ENCODE measurements at regions not wholly inside any gene's neighbourhood (a gene's known extent, or its start where the extent isn't known, plus 50 kb on each side); places are given as distances from the start of the nearest gene placed in this dataset.

GRCh38 chr13:107018285-107018684, 450.3 kb upstream of the ARGLU1 start:
- H3K27me3 Mint-ChIP-seq (ENCODE audit: low read depth) = no peaks in the 10 kb centered on the region
- no peaks in the 10 kb centered on the region for H3K9me3 Mint-ChIP-seq (ENCODE audit: low read depth)
- TF ChIP-seq CTCF (IDR thresholded peaks at IDR 0.05) = no peak
- no peak overlapping the region for H3K27ac Mint-ChIP-seq (ENCODE audit: unreplicated experiment)
- no peaks in the 10 kb centered on the region for H3K4me1 Mint-ChIP-seq (ENCODE audit: low read depth)
- H3K36me3 Mint-ChIP-seq (ENCODE audit: low read depth) = no peaks in the 10 kb centered on the region
- DNase-seq (ENCODE audit: low spot score) = no peak
- H3K4me3 Mint-ChIP-seq (ENCODE audit: unreplicated experiment) = no peak overlapping the region

GRCh38 chr13:107006661-107007060, 438.7 kb upstream of the ARGLU1 start:
- no peak for TF ChIP-seq CTCF (IDR thresholded peaks at IDR 0.05)
- Mint-ChIP-seq H3K9me3 (ENCODE audit: low read depth) (no peaks in the 10 kb centered on the region), H3K4me1 (ENCODE audit: low read depth) (no peaks in the 10 kb centered on the region), H3K4me3 (ENCODE audit: unreplicated experiment) (no peak overlapping the region), H3K27me3 (ENCODE audit: low read depth) (peaks cover 14% of the 10 kb centered on the region), H3K27ac (ENCODE audit: unreplicated experiment) (no peak overlapping the region), H3K36me3 (ENCODE audit: low read depth) (no peaks in the 10 kb centered on the region)
- DNase-seq (ENCODE audit: low spot score) = no peak

GRCh38 chr13:107005577-107005976, 437.6 kb upstream of the ARGLU1 start:
- no peak overlapping the region for H3K4me3 Mint-ChIP-seq (ENCODE audit: unreplicated experiment)
- peaks cover 14% of the 10 kb centered on the region for H3K27me3 Mint-ChIP-seq (ENCODE audit: low read depth)
- H3K27ac Mint-ChIP-seq (ENCODE audit: unreplicated experiment) = no peak overlapping the region
- DNase-seq (ENCODE audit: low spot score) = no peak
- no peaks in the 10 kb centered on the region for H3K9me3 Mint-ChIP-seq (ENCODE audit: low read depth)
- TF ChIP-seq CTCF (IDR thresholded peaks at IDR 0.05) = no peak
- H3K4me1 Mint-ChIP-seq (ENCODE audit: low read depth) = no peaks in the 10 kb centered on the region
- H3K36me3 Mint-ChIP-seq (ENCODE audit: low read depth) = no peaks in the 10 kb centered on the region

- H3K4me1 Mint-ChIP-seq (ENCODE audit: low read depth) = no peaks in the 10 kb centered on the region
- H3K27me3 Mint-ChIP-seq (ENCODE audit: low read depth) = peaks cover 8% of the 10 kb centered on the region
- no peak overlapping the region for H3K4me3 Mint-ChIP-seq (ENCODE audit: unreplicated experiment)
- no peak for DNase-seq (ENCODE audit: low spot score)
- no peaks in the 10 kb centered on the region for H3K36me3 Mint-ChIP-seq (ENCODE audit: low read depth)
- no peaks in the 10 kb centered on the region for H3K9me3 Mint-ChIP-seq (ENCODE audit: low read depth)
- no peak for TF ChIP-seq CTCF (IDR thresholded peaks at IDR 0.05)
- H3K27ac Mint-ChIP-seq (ENCODE audit: unreplicated experiment) = no peak overlapping the region
Observed at GRCh38 chr13:107003911-107004310, 436.0 kb upstream of the ARGLU1 start.

GRCh38 chr13:106998664-106999063, 430.7 kb upstream of the ARGLU1 start:
- no peaks in the 10 kb centered on the region for H3K9me3 Mint-ChIP-seq (ENCODE audit: low read depth)
- no peaks in the 10 kb centered on the region for H3K27me3 Mint-ChIP-seq (ENCODE audit: low read depth)
- no peak for DNase-seq (ENCODE audit: low spot score)
- TF ChIP-seq CTCF (IDR thresholded peaks at IDR 0.05) = no peak
- H3K4me1 Mint-ChIP-seq (ENCODE audit: low read depth) = no peaks in the 10 kb centered on the region
- H3K27ac Mint-ChIP-seq (ENCODE audit: unreplicated experiment) = no peak overlapping the region
- no peaks in the 10 kb centered on the region for H3K36me3 Mint-ChIP-seq (ENCODE audit: low read depth)
- no peak overlapping the region for H3K4me3 Mint-ChIP-seq (ENCODE audit: unreplicated experiment)

Measured in chondrocyte (in vitro differentiated cells).